ENCODE measurements at regions not wholly inside any gene's neighbourhood (a gene's known extent, or its start where the extent isn't known, plus 50 kb on each side); places are given as distances from the start of the nearest gene placed in this dataset.

GRCh38 chr3:124497487-124497886, 232.8 kb upstream of the UMPS start:
- peaks cover 3 to 6% of the 10 kb centered on the region in 2 donors for H3K27me3 ChIP-seq (ENCODE audit: control insufficient read depth in 1 of 2, insufficient read depth in 2 of 2, low read length in 2 of 2)
- no peaks in the 10 kb centered on the region for H3K9me3 ChIP-seq (ENCODE audit: control insufficient read depth in 1 of 2, low read length in 2 of 2)
- H3K27ac ChIP-seq (ENCODE audit: low read depth, low read length) = no peak overlapping the region
- no peak overlapping the region for H3K9ac ChIP-seq (ENCODE audit: low read depth in 1 of 2, low read length in 2 of 2)
- no peaks in the 10 kb centered on the region for H3K36me3 ChIP-seq (ENCODE audit: control insufficient read depth in 1 of 2, insufficient read depth in 2 of 2, low read length in 2 of 2)
- H3K4me3 ChIP-seq (ENCODE audit: low read depth in 1 of 2, low read length in 2 of 2) = no peak overlapping the region
- H3K4me1 ChIP-seq (ENCODE audit: control insufficient read depth in 1 of 2, insufficient read depth in 2 of 2, low read length in 2 of 2) = no peaks in the 10 kb centered on the region

- no peak overlapping the region for H3K9ac ChIP-seq (ENCODE audit: low read depth in 1 of 2, low read length in 2 of 2)
- H3K9me3 ChIP-seq (ENCODE audit: control insufficient read depth in 1 of 2, low read length in 2 of 2) = no peaks in the 10 kb centered on the region
- H3K4me1 ChIP-seq (ENCODE audit: control insufficient read depth in 1 of 2, insufficient read depth in 2 of 2, low read length in 2 of 2) = no peaks in the 10 kb centered on the region
- no peak overlapping the region for H3K27ac ChIP-seq (ENCODE audit: low read depth, low read length)
- H3K4me3 ChIP-seq (ENCODE audit: low read depth in 1 of 2, low read length in 2 of 2) = no peak overlapping the region
- H3K36me3 ChIP-seq (ENCODE audit: control insufficient read depth in 1 of 2, insufficient read depth in 2 of 2, low read length in 2 of 2) = no peaks in the 10 kb centered on the region
- H3K27me3 ChIP-seq (ENCODE audit: control insufficient read depth in 1 of 2, insufficient read depth in 2 of 2, low read length in 2 of 2) = peaks cover 3 to 6% of the 10 kb centered on the region in 2 donors
Observed at GRCh38 chr3:124498891-124499290, 231.4 kb upstream of the UMPS start.

GRCh38 chr3:124504332-124505059, 225.8 kb upstream of the UMPS start:
- H3K27ac ChIP-seq (ENCODE audit: low read depth, low read length) = no peak overlapping the region
- H3K9me3 ChIP-seq (ENCODE audit: control insufficient read depth in 1 of 2, low read length in 2 of 2) = no peaks in the 10 kb centered on the region
- H3K27me3 ChIP-seq (ENCODE audit: control insufficient read depth in 1 of 2, insufficient read depth in 2 of 2, low read length in 2 of 2) = peaks cover 3 to 6% of the 10 kb centered on the region in 2 donors

GRCh38 chr3:124509884-124510283, 220.4 kb upstream of the UMPS start:
- Histone ChIP-seq H3K27ac (ENCODE audit: low read depth, low read length) (no peak overlapping the region), H3K27me3 (ENCODE audit: control insufficient read depth in 1 of 2, insufficient read depth in 2 of 2, low read length in 2 of 2) (no peaks in the 10 kb centered on the region), H3K4me1 (ENCODE audit: control insufficient read depth in 1 of 2, insufficient read depth in 2 of 2, low read length in 2 of 2) (no peaks in the 10 kb centered on the region), H3K9me3 (ENCODE audit: control insufficient read depth in 1 of 2, low read length in 2 of 2) (no peaks in the 10 kb centered on the region), H3K36me3 (ENCODE audit: control insufficient read depth in 1 of 2, insufficient read depth in 2 of 2, low read length in 2 of 2) (no peaks in the 10 kb centered on the region), H3K9ac (ENCODE audit: low read depth in 1 of 2, low read length in 2 of 2) (no peak overlapping the region), H3K4me3 (ENCODE audit: low read depth in 1 of 2, low read length in 2 of 2) (no peak overlapping the region)

More at GRCh38 chr3:124504332-124505059, 225.8 kb upstream of the UMPS start:
- Histone ChIP-seq H3K4me3 (ENCODE audit: low read depth in 1 of 2, low read length in 2 of 2) (no peak overlapping the region), H3K4me1 (ENCODE audit: control insufficient read depth in 1 of 2, insufficient read depth in 2 of 2, low read length in 2 of 2) (no peaks in the 10 kb centered on the region), H3K36me3 (ENCODE audit: control insufficient read depth in 1 of 2, insufficient read depth in 2 of 2, low read length in 2 of 2) (no peaks in the 10 kb centered on the region), H3K9ac (ENCODE audit: low read depth in 1 of 2, low read length in 2 of 2) (no peak overlapping the region)

- no peaks in the 10 kb centered on the region for H3K27me3 ChIP-seq (ENCODE audit: control insufficient read depth in 1 of 2, insufficient read depth in 2 of 2, low read length in 2 of 2)
- H3K4me3 ChIP-seq (ENCODE audit: low read depth in 1 of 2, low read length in 2 of 2) = no peak overlapping the region
- H3K9me3 ChIP-seq (ENCODE audit: control insufficient read depth in 1 of 2, low read length in 2 of 2) = no peaks in the 10 kb centered on the region
- no peaks in the 10 kb centered on the region for H3K4me1 ChIP-seq (ENCODE audit: control insufficient read depth in 1 of 2, insufficient read depth in 2 of 2, low read length in 2 of 2)
- H3K36me3 ChIP-seq (ENCODE audit: control insufficient read depth in 1 of 2, insufficient read depth in 2 of 2, low read length in 2 of 2) = no peaks in the 10 kb centered on the region
- H3K9ac ChIP-seq (ENCODE audit: low read depth in 1 of 2, low read length in 2 of 2) = no peak overlapping the region
- H3K27ac ChIP-seq (ENCODE audit: low read depth, low read length) = no peak overlapping the region
Observed at GRCh38 chr3:124510290-124510689, 220.0 kb upstream of the UMPS start.

- Histone ChIP-seq H3K36me3 (ENCODE audit: control insufficient read depth in 1 of 2, insufficient read depth in 2 of 2, low read length in 2 of 2) (no peaks in the 10 kb centered on the region), H3K27ac (ENCODE audit: low read depth, low read length) (no peak overlapping the region), H3K4me3 (ENCODE audit: low read depth in 1 of 2, low read length in 2 of 2) (no peak overlapping the region), H3K27me3 (ENCODE audit: control insufficient read depth in 1 of 2, insufficient read depth in 2 of 2, low read length in 2 of 2) (no peaks in the 10 kb centered on the region), H3K4me1 (ENCODE audit: control insufficient read depth in 1 of 2, insufficient read depth in 2 of 2, low read length in 2 of 2) (no peaks in the 10 kb centered on the region), H3K9ac (ENCODE audit: low read depth in 1 of 2, low read length in 2 of 2) (no peak overlapping the region), H3K9me3 (ENCODE audit: control insufficient read depth in 1 of 2, low read length in 2 of 2) (no peaks in the 10 kb centered on the region)
Observed at GRCh38 chr3:124512881-124513609, 217.2 kb upstream of the UMPS start.

GRCh38 chr3:124513610-124513997, 216.6 kb upstream of the UMPS start:
- H3K9me3 ChIP-seq (ENCODE audit: control insufficient read depth in 1 of 2, low read length in 2 of 2) = no peaks in the 10 kb centered on the region
- no peak overlapping the region for H3K4me3 ChIP-seq (ENCODE audit: low read depth in 1 of 2, low read length in 2 of 2)
- H3K36me3 ChIP-seq (ENCODE audit: control insufficient read depth in 1 of 2, insufficient read depth in 2 of 2, low read length in 2 of 2) = no peaks in the 10 kb centered on the region
- no peaks in the 10 kb centered on the region for H3K27me3 ChIP-seq (ENCODE audit: control insufficient read depth in 1 of 2, insufficient read depth in 2 of 2, low read length in 2 of 2)
- no peaks in the 10 kb centered on the region for H3K4me1 ChIP-seq (ENCODE audit: control insufficient read depth in 1 of 2, insufficient read depth in 2 of 2, low read length in 2 of 2)
- H3K9ac ChIP-seq (ENCODE audit: low read depth in 1 of 2, low read length in 2 of 2) = no peak overlapping the region
- H3K27ac ChIP-seq (ENCODE audit: low read depth, low read length) = no peak overlapping the region

GRCh38 chr3:124514683-124515082, 215.6 kb upstream of the UMPS start:
- no peaks in the 10 kb centered on the region for H3K4me1 ChIP-seq (ENCODE audit: control insufficient read depth in 1 of 2, insufficient read depth in 2 of 2, low read length in 2 of 2)
- no peak overlapping the region for H3K4me3 ChIP-seq (ENCODE audit: low read depth in 1 of 2, low read length in 2 of 2)
- no peak overlapping the region for H3K9ac ChIP-seq (ENCODE audit: low read depth in 1 of 2, low read length in 2 of 2)
- no peaks in the 10 kb centered on the region for H3K27me3 ChIP-seq (ENCODE audit: control insufficient read depth in 1 of 2, insufficient read depth in 2 of 2, low read length in 2 of 2)
- H3K36me3 ChIP-seq (ENCODE audit: control insufficient read depth in 1 of 2, insufficient read depth in 2 of 2, low read length in 2 of 2) = no peaks in the 10 kb centered on the region
- H3K27ac ChIP-seq (ENCODE audit: low read depth, low read length) = no peak overlapping the region
- no peaks in the 10 kb centered on the region for H3K9me3 ChIP-seq (ENCODE audit: control insufficient read depth in 1 of 2, low read length in 2 of 2)

- no peaks in the 10 kb centered on the region for H3K9me3 ChIP-seq (ENCODE audit: control insufficient read depth in 1 of 2, low read length in 2 of 2)
- no peak overlapping the region for H3K27ac ChIP-seq (ENCODE audit: low read depth, low read length)
- no peaks in the 10 kb centered on the region for H3K27me3 ChIP-seq (ENCODE audit: control insufficient read depth in 1 of 2, insufficient read depth in 2 of 2, low read length in 2 of 2)
- H3K4me1 ChIP-seq (ENCODE audit: control insufficient read depth in 1 of 2, insufficient read depth in 2 of 2, low read length in 2 of 2) = no peaks in the 10 kb centered on the region
- H3K4me3 ChIP-seq (ENCODE audit: low read depth in 1 of 2, low read length in 2 of 2) = no peak overlapping the region
- H3K36me3 ChIP-seq (ENCODE audit: control insufficient read depth in 1 of 2, insufficient read depth in 2 of 2, low read length in 2 of 2) = no peaks in the 10 kb centered on the region
- H3K9ac ChIP-seq (ENCODE audit: low read depth in 1 of 2, low read length in 2 of 2) = no peak overlapping the region
Observed at GRCh38 chr3:124516333-124516732, 213.9 kb upstream of the UMPS start.

- Histone ChIP-seq H3K4me1 (ENCODE audit: control insufficient read depth in 1 of 2, insufficient read depth in 2 of 2, low read length in 2 of 2) (no peaks in the 10 kb centered on the region), H3K27me3 (ENCODE audit: control insufficient read depth in 1 of 2, insufficient read depth in 2 of 2, low read length in 2 of 2) (no peaks in the 10 kb centered on the region), H3K27ac (ENCODE audit: low read depth, low read length) (no peak overlapping the region), H3K4me3 (ENCODE audit: low read depth in 1 of 2, low read length in 2 of 2) (no peak overlapping the region), H3K9me3 (ENCODE audit: control insufficient read depth in 1 of 2, low read length in 2 of 2) (no peaks in the 10 kb centered on the region), H3K36me3 (ENCODE audit: control insufficient read depth in 1 of 2, insufficient read depth in 2 of 2, low read length in 2 of 2) (no peaks in the 10 kb centered on the region), H3K9ac (ENCODE audit: low read depth in 1 of 2, low read length in 2 of 2) (no peak overlapping the region)
Observed at GRCh38 chr3:124517306-124517705, 212.9 kb upstream of the UMPS start.

Measured in duodenal mucosa (tissue), 2 donors.